Renal cortical epithelial cell (primary cell): ENCODE measurements at regions not wholly inside any gene's neighbourhood (a gene's known extent, or its start where the extent isn't known, plus 50 kb on each side); places are given as distances from the start of the nearest gene placed in this dataset.

Experiments
- DNase-seq: peaks from one replicate; pipeline ENCODE4 v3.0.0-alpha.2; 2011; ENCODE audit warnings: low read depth

GRCh38 chr10:133035952-133036351 lies 51.8 kb upstream of the ADGRA1 start:
- DNase-seq: no peak

- DNase-seq: no peak
These were observed 53.0 kb upstream of the ADGRA1 start for GRCh38 chr10:133034762-133035161.

- no peak for DNase-seq
These were observed 53.6 kb upstream of the ADGRA1 start for GRCh38 chr10:133034092-133034491.

DNA sequence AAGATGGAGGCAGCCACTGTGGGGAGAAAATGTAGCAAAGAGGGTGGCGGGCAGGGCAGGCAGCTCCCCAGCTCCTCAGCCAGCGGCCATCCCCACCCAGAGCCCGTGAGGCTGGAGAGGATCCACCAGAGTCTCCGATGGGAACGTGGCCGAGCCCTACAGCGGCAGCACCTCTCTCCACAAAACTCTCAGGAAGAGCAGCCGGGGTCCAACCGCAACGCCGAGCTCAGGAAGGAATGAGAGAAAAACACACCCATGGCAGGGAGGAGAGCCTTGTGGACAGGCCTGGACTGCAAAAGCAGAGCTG lies 54.0 kb upstream of the ADGRA1 start:
- DNase-seq: no peak

- DNase-seq: no peak
These were observed 54.6 kb upstream of the ADGRA1 start for GRCh38 chr10:133032976-133033741.

GRCh38 chr10:133032231-133032630 lies 55.5 kb upstream of the ADGRA1 start:
- no peak for DNase-seq

GRCh38 chr10:133031541-133032125 lies 56.1 kb upstream of the ADGRA1 start:
- DNase-seq: no peak

DNA sequence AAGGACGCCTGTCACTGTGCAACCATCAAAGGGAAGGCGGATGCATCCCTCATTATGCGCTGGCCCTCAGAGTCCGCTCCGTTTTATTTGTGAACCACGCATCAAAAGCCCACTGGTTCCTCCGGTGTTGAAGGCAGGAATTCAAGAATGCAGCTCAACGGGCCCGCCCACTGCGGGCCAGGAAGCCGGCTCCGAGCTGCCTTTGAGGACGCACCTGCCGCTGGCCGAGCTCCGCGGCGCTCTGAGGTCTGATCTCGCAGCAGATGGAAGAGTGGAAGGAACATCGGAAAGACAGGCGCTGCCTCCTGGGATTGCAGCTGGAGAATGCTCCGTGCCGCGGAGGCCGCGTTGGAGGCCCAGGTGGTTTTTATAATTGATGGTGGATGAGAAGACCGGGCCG lies 56.9 kb upstream of the ADGRA1 start:
- DNase-seq: no peak

- no peak for DNase-seq
These were observed 57.6 kb upstream of the ADGRA1 start for GRCh38 chr10:133030126-133030525.

DNA sequence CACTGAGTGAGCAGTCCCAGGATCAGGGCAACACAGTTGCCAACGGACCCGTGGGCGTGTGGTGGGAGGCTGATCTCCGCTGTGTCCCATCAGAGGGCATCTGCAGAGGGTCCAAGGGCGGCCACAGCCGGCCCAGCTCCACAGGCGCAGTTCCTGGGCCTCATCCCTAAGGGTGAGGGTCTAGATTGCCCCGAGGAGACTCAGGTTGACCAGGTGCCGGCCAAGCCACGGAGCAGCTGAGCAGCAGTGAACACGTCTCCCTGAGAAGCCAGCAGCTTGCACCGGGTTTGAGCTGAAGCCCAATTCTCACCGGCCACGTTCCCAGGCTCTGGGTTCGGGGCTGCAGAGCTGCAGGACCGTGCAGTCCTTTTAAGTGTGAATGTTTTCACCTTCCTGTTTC lies 58.8 kb upstream of the ADGRA1 start:
- DNase-seq: no peak

DNA sequence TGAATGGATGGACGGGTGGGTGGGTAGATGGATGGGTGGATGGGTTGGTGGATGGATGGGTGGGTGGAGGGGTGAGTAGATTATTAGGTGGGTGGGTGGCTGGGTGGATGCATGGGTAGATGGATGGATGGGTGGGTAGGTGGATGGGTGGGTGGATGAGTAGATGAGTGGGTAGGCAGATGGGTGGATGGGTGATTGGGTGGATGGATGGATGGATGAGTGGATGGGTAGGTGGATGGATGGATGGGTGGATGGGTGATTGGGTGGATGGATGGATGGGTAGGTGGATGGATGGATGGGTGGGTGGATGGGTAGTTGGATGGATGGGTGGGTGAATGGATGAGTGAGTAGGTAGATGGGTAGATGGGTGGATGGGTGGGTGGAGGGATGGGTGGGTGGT lies 59.6 kb upstream of the ADGRA1 start:
- no peak for DNase-seq

DNA sequence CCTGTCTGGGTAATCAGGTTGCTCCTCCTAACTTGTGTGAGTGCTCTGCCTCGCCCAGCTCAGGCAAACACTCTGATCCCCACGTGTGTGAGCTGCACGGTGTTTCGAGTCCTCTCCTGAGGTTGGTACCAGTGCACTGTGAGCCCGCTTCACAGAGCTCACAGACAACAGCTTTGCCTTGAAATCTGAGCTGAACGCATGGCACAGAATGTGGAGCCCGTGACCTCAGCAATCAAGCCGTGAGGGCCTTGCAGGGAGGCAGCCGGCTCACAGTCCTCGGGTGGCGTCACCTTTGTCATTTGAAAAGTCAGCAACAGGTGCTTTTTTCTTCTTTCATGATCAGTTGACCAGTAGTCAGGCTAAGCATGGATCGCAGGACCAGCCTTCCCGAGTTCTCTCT lies 60.2 kb upstream of the ADGRA1 start:
- DNase-seq: no peak

GRCh38 chr10:133026726-133027395 lies 60.9 kb upstream of the ADGRA1 start:
- no peak for DNase-seq

- no peak for DNase-seq
These were observed 61.6 kb upstream of the ADGRA1 start for GRCh38 chr10:133026171-133026570.

DNA sequence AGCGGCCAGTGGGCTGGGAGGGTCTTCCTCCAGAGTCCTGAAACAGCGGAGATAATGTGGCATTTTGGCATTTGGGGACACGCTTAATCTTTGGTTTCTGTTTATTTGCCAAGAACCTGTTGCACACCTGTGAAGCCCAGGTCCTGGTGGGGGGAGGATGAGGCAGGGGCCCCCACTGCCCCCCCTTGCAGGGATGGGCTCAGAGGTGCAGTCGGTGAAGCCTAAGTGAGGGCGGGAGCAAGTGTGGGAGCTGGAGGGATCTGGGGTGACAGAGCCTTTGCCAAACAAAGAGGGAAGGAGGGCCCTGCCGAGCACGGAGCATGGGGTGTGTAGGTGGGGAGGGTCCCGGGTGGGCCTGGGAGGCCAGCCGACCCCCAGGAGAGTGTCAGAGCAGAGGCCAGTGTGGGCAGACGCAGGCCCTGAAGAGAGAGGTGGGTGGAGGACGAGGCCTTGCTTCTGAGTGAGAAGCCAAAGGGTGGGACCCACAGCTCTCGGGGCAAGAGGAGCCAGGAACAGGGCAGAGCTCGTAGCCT lies 62.1 kb upstream of the ADGRA1 start:
- DNase-seq: no peak

DNA sequence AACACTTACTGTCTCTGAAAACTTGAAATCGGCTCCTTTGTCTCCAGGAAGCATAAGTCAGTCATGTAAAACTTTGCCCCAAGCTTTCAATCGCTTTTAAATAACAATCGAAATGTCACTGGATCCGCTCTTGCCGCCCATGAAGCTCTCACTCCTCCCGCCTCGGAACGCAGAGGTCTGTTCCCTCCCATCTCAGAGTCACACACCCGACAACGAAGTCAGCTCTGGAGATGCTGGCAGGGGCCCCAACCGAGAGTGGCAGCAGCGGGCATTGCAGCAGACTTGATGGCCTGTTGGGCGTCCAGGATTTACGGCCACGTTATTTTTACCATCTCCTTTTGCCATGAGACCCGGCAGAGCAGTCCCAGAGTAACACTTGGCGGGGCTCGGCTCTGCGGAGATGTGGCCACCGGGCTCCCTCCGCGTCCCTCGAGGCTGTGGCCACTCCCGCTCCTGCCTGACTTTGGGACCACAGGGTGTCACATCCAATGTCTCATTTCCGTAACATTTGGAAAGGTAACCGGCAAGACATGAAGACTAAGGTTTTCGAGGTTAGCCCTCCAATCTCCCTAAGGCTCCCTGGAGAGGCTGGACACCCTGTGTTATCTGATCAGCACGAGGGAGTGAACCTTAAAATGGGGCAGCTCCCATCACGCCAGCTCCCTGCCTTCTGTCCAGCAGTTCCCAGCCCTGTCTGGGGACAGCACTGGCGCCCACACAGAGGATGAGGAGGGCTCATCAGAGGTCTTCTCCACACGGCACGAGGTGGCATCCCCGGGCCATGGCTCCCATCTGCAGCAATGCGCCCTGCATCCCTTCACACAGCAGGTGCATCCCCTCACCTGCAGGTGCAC lies 62.8 kb upstream of the ADGRA1 start:
- DNase-seq: no peak

GRCh38 chr10:133023216-133023843 lies 64.4 kb upstream of the ADGRA1 start:
- DNase-seq: no peak

- DNase-seq: no peak
These were observed 65.0 kb upstream of the ADGRA1 start for GRCh38 chr10:133022776-133023100.

DNA sequence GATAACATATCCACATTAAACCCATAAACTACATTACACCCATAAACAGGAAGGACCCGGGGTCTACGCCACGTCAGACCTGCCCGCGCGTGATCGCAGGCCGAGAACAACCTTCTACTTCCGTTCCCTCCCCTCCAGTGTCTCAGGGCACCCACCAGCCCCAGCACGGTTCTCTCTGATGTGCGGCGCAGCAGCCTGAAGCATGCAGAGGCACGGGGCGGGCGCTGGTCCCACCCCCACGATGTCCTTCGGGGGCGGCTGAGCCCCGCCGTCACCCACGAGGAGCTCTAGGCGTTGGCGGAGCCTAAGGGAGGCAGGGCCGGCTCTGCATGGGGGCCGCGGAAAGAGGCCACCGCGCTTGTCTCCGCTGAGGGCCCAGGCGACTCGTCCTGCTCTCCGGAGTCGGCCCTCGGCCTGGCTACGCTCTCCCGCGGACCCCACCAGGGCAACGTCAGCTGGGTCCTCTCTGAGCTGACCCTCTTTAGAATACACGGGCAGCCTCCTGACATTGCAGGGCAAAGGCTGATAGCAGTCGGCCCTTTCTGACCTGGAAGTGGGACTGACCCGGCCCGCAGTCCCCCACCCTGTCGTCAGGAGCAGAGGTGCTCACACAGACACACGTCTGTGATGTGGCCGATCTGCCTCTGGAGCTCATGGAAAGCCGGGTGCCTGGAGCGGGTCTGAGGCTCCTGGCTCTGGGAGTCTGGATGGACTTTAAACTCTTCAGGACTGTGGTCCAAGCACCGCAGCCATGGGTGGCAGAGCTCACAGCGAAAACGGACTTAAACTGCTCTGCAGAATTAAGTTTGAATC lies 65.6 kb upstream of the ADGRA1 start:
- no peak for DNase-seq

DNA sequence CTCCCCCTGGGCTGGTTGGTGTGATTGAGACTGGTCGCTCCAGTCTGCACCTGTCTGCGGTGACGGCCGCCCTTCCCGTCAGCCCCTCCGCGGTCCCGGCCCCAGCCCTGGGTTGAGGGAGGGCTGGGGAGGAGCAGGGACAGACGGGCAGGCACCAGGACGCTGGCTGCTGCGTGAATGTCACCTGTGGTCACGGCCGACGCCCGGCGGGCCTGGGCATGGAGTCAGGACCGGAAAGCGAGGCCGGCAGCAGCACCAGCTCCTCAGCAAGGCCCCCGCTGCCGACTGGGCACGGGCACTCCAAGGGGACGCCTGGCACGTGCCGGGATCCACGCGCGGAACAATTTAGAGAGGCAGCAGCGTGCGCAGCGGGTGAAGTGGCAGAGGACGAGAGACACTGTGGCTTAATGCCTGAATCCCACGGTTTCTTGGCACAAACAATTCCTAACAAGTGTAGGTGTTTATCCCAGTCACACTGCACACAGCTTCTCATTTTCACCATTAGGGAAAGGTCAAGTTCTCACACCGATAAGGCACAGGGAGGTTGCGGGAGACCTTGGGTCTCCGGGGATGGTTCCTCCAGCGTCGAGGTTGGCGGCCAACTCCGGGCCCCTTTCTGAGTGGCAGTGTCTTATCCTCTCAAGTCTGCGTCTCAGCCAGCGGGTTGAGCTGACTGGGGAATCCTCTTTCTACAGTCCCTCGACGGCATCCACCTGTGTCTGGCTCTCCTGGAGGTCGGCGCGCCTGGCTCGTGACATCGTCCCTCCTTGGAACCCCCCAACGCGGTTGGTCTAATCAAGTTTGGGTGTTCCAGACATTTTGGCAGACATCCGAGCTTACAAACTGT lies 66.4 kb upstream of the ADGRA1 start:
- DNase-seq: no peak
